ENCODE measurements at regions not wholly inside any gene's neighbourhood (a gene's known extent, or its start where the extent isn't known, plus 50 kb on each side); places are given as distances from the start of the nearest gene placed in this dataset.

DNA sequence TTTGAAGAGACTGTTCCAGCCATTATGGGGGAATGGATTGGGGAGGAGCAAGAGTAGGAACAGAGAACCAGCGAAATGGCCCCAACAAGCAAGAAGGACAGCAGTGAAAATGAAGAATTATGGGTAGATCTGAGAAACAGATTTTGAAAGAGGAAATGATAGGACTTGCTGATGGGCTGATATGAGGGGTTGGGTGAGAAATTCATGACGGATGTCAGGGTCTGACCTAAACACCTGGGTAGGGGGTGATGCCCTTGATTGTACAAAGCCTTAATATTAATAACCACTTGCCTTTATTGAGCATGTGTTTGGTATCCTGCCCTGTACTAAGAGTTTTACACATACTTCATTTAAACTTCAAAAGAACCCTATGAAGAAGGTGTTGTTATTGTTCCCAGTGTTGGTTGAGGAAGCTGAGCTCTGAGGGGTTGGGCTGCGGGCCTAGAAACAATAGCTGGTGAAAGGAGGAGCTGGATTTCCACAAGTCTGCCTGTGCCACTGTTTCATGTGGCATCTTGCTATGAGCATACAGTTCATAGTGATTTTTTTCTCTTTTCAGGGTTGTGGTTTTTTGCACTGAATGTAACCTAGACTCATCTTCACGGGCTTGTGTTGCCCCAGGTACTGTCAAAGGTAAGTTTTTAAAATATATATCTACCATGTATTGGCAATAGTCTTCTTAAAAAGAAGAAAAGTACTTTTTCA is 61.1 kb upstream of the TNRC6B start:
- TF ChIP-seq EZH2 (optimal IDR thresholded peaks at IDR 0.05; ENCODE audit: low read depth, low read length), result no peak
- TF ChIP-seq, protein P1, sequence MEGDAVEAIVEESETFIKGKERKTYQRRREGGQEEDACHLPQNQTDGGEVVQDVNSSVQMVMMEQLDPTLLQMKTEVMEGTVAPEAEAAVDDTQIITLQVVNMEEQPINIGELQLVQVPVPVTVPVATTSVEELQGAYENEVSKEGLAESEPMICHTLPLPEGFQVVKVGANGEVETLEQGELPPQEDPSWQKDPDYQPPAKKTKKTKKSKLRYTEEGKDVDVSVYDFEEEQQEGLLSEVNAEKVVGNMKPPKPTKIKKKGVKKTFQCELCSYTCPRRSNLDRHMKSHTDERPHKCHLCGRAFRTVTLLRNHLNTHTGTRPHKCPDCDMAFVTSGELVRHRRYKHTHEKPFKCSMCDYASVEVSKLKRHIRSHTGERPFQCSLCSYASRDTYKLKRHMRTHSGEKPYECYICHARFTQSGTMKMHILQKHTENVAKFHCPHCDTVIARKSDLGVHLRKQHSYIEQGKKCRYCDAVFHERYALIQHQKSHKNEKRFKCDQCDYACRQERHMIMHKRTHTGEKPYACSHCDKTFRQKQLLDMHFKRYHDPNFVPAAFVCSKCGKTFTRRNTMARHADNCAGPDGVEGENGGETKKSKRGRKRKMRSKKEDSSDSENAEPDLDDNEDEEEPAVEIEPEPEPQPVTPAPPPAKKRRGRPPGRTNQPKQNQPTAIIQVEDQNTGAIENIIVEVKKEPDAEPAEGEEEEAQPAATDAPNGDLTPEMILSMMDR (IDR thresholded peaks at IDR 0.05; ENCODE audit: low read length), result no peak
- TF ChIP-seq EZH2phosphoT487 (IDR thresholded peaks at IDR 0.05; ENCODE audit: low read length), result no peak
- H3K9ac ChIP-seq (ENCODE audit: low read length), result no peak overlapping the region
- no peaks in the 10 kb centered on the region for H3K9me2 ChIP-seq (replicated peaks; ENCODE audit: insufficient read depth, low read length)
- H3K4me2 ChIP-seq (ENCODE audit: low read depth, low read length), result no peak overlapping the region
- H3K4me1 ChIP-seq (ENCODE audit: low read length), result no peaks in the 10 kb centered on the region
- H3F3A ChIP-seq (ENCODE audit: insufficient read depth, low read length), result no peaks in the 10 kb centered on the region
- H3K27ac ChIP-seq (ENCODE audit: low read length), result no peak overlapping the region
- no peaks in the 10 kb centered on the region for H4K20me1 ChIP-seq (ENCODE audit: insufficient read depth, low read length)
- no peak for DNase-seq
- no peaks in the 10 kb centered on the region for H3K9me3 ChIP-seq (replicated peaks; ENCODE audit: insufficient read depth, low read length)
- no peak overlapping the region for H3K4me3 ChIP-seq (ENCODE audit: low read length)
- no peaks in the 10 kb centered on the region for H3K27me3 ChIP-seq (replicated peaks; ENCODE audit: insufficient read depth, low read length)
- no peaks in the 10 kb centered on the region for H3K36me3 ChIP-seq (replicated peaks; ENCODE audit: insufficient read depth, low read length)
- no peaks in the 10 kb centered on the region for H3K79me2 ChIP-seq (ENCODE audit: low read length)
- no peak overlapping the region for H2AFZ ChIP-seq (ENCODE audit: low read length)

GRCh38 chr22:40118979-40119378 is 58.7 kb upstream of the TNRC6B start:
- no peak for DNase-seq
- Histone ChIP-seq H3K4me1 (ENCODE audit: low read length) (no peaks in the 10 kb centered on the region), H2AFZ (ENCODE audit: low read length) (no peak overlapping the region), H3K4me3 (ENCODE audit: low read length) (no peak overlapping the region), H3K4me2 (ENCODE audit: low read depth, low read length) (no peak overlapping the region), H3K9me3 (replicated peaks; ENCODE audit: insufficient read depth, low read length) (no peaks in the 10 kb centered on the region), H4K20me1 (ENCODE audit: insufficient read depth, low read length) (no peaks in the 10 kb centered on the region), H3F3A (ENCODE audit: insufficient read depth, low read length) (no peaks in the 10 kb centered on the region), H3K27ac (ENCODE audit: low read length) (no peak overlapping the region), H3K9ac (ENCODE audit: low read length) (no peak overlapping the region), H3K9me2 (replicated peaks; ENCODE audit: insufficient read depth, low read length) (no peaks in the 10 kb centered on the region), H3K79me2 (ENCODE audit: low read length) (no peaks in the 10 kb centered on the region), H3K36me3 (replicated peaks; ENCODE audit: insufficient read depth, low read length) (no peaks in the 10 kb centered on the region), H3K27me3 (replicated peaks; ENCODE audit: insufficient read depth, low read length) (no peaks in the 10 kb centered on the region)
- TF ChIP-seq, protein P1 (IDR thresholded peaks at IDR 0.05; ENCODE audit: low read length), result no peak
- TF ChIP-seq EZH2 (optimal IDR thresholded peaks at IDR 0.05; ENCODE audit: low read depth, low read length) (no peak), EZH2phosphoT487 (IDR thresholded peaks at IDR 0.05; ENCODE audit: low read length) (no peak)

DNA sequence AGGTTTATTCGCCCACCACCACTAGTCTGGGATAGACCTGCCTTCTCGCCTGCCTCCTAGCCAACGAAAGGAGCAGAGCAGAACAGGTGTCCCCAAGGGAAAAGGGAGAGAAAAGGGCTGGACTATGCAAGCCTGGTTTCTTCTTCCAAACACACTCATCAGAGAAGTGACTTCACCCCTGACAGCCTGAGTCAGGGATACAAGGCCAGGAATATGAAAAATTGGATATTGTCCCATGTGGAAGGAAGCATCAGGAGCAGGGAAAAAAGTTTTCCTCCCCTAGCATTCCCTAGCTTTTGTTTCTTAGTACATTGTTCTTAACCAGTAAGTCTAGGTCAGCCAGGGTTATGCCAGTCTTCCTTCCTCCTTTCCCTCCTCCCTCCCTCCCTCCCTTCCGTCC is 56.9 kb upstream of the TNRC6B start:
- no peaks in the 10 kb centered on the region for H3K4me1 ChIP-seq (ENCODE audit: low read length)
- no peak overlapping the region for H3K4me2 ChIP-seq (ENCODE audit: low read depth, low read length)
- H3K4me3 ChIP-seq (ENCODE audit: low read length), result no peak overlapping the region
- H3K27ac ChIP-seq (ENCODE audit: low read length), result no peak overlapping the region
- H2AFZ ChIP-seq (ENCODE audit: low read length), result no peak overlapping the region
- no peaks in the 10 kb centered on the region for H4K20me1 ChIP-seq (ENCODE audit: insufficient read depth, low read length)
- TF ChIP-seq EZH2 (optimal IDR thresholded peaks at IDR 0.05; ENCODE audit: low read depth, low read length) (no peak), EZH2phosphoT487 (IDR thresholded peaks at IDR 0.05; ENCODE audit: low read length) (no peak)
- TF ChIP-seq, protein P1 (IDR thresholded peaks at IDR 0.05; ENCODE audit: low read length), result no peak
- H3F3A ChIP-seq (ENCODE audit: insufficient read depth, low read length), result no peaks in the 10 kb centered on the region
- H3K9ac ChIP-seq (ENCODE audit: low read length), result no peak overlapping the region
- no peaks in the 10 kb centered on the region for H3K27me3 ChIP-seq (replicated peaks; ENCODE audit: insufficient read depth, low read length)
- no peaks in the 10 kb centered on the region for H3K9me2 ChIP-seq (replicated peaks; ENCODE audit: insufficient read depth, low read length)
- no peaks in the 10 kb centered on the region for H3K36me3 ChIP-seq (replicated peaks; ENCODE audit: insufficient read depth, low read length)
- DNase-seq, result no peak
- H3K79me2 ChIP-seq (ENCODE audit: low read length), result no peaks in the 10 kb centered on the region
- no peaks in the 10 kb centered on the region for H3K9me3 ChIP-seq (replicated peaks; ENCODE audit: insufficient read depth, low read length)
